NCI-H2107 (cell line): ENCODE measurements at regions not wholly inside any gene's neighbourhood (a gene's known extent, or its start where the extent isn't known, plus 50 kb on each side); places are given as distances from the start of the nearest gene placed in this dataset.

Experiments
- DNase-seq: peaks from one replicate; lab custom pipeline; 2025; lab: John Stamatoyannopoulos, UW

DNA sequence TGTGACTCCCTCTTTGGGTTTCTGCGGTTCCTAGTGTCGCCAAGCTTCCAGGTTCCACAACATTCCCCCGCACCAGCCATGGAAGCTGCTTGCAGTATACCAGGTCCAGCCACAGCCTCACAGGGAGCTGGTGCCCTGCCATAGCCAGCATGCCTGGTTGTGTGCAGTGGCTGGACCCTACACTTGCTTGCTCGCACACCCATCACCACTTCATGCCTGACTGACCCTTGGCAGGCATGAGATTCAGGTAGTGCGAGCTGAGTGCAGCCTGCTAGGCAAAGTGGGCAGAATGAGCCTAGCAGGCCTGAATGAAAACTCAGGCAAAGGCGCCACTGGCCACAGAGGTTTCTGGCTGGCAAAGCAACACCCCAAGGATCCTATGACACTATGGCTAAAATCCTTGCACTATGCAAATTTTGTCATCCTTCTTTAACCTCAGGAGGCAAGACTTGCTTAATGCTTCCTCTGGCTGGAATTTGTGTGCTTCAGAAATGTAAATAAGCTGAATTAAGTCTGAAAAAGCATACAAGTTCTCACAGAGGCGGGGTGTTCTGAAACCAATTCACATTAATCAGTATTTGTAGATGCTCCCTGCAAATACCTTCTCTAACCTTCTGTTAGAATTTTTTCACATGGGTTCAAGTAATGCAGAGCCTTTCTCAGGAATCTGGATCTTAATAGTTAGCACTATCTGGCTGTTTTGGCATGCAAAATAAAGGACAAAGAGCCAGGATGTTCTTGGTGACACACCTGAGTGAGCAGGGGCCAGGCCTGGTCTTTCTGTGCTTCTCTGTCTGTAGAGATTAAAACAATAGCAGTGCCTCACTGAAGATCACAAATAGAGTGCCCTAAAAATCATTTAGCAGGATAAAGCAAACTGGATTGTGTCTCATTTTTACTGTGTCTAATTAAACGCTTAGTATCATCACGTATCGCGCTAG is 256.9 kb downstream of the GPATCH2 start:
- DNase-seq: no peak

DNA sequence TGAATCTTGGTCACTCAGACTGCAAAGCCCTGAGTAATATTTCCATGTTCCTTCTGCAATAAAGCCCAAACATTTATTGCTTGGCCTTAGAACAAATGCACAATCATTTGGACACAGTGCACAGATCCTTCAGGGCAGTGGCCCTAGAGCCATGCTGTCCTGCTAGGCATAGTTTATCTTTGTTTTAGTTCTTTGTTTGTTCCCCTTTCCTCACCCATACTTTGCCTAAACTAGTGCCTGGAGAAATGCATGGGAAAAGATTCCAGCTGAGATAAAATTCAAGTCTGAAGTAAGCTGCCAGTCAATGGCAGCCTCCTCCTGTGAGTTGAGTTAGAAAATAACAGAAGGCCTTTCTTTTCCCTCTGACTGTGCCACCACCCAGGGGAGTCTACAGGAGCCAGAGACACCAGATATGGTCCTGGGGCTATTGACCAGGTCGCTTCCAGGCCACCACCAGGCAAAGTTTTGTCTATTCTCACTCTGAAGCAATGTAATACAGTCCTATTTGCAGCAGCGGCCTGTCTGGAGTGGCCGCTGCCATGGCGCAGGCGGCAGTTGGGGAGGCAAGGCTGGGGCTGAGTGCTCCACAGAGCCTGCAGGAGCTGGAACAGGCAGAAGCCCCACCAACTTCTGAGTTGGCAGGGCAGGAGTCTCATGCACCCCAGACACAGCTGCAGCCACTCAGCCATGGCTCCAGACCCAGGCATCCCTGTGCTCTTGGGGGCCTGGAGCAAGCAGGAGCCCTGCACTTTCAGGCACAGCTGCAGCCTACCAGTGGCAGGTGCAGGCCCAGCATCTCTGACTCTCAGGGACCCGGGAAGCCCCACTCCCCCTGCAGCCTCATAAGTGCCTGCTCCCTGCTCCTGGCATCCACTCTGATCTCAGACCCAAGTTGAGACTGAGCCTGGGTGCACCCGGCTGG is 258.6 kb downstream of the GPATCH2 start:
- no peak for DNase-seq

DNA sequence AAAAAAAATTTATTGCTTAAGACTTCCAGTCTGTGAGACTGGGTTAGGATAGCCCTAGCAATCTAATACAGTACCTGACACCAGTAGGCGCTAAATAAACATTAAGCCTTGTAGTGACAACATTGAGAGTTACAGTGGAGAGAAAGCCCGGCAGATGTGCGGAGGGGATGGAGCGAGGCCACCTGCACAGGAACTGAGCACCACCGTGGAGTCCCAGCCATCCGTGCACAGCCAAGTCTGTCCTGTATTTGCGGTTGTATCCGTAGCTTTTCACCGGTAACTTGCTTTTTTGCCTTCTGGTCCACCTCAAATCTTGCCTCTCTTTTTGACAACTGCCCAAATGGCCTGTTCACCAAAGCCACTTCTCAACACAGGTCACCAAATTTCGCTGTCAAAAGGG is 260.1 kb downstream of the GPATCH2 start:
- DNase-seq: no peak

DNA sequence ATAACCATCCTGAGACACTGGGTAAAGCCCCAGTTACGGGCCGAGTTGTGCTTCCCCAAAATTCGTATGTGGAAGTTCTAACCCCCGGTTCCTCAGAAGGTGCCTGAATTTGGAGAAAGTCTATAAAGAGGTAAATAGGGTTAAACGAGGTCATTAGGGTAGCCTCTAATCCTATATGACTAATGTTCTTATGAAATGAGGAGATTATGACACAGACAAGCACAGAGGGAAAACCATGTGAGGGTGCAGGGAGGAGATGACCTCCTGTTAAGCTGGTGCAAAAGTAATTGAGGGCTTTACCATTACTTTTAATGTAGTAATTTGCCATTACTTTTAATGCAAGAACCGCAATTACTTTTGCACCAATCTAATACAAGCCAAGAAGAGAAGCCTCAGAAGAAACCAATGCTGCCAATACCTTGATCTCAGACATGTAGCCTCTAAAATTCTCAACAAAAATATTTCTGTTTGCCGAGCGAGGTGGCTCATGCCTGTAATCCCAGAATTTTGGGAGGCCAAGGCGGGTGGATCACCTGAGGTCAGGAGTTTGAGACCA is 260.8 kb downstream of the GPATCH2 start:
- DNase-seq: no peak

DNA sequence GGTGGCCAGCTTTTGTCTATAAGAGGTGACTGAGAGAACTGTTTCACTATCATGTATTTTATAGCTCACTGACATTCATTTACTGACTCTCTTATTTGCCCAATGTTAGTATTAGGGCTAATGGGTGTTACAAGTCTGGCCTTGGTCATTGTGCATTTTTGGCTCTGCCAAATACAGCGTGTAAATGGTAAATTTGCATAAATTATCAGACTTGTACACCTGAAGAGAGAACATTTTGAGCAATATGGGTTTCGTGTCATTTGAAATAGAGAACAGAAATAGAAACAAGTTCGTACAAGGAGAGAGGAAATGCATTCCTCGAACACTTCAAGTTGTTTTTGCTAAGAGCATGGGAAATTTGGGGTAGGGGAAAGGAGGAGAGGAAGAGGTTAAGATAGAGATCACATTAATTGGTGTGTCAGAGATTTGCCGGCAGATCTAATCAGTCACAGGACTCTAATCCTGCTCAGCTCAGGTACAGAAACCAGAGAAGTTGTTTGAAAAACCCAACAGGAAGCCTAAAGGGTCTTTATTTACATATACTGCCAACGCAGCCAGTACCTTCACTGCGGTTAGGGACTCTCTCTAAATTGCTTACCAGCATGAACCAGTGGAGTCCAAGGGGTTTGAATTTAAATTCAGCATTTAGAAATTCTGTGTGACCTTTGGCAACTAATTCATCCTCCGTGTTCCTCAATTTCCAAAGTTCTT is 261.5 kb downstream of the GPATCH2 start:
- no peak for DNase-seq

DNA sequence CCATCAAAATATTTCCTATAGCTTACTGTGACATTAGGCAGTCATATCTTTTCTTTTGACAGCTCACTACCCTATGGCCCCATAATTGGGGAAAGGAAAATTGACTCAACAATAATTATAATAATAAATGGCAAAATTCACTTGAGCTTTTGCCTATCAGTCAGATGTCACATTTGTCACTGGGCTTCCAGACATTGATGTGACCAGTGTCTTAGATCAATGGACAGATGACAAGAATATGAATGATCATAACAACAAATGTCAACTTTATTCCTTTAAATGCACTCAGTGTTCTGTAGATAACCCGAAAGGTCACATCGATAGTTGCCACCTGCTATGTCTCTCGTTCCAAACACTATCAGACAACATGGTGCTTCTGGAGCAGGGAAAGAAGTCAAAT is 266.7 kb downstream of the GPATCH2 start:
- no peak for DNase-seq

DNA sequence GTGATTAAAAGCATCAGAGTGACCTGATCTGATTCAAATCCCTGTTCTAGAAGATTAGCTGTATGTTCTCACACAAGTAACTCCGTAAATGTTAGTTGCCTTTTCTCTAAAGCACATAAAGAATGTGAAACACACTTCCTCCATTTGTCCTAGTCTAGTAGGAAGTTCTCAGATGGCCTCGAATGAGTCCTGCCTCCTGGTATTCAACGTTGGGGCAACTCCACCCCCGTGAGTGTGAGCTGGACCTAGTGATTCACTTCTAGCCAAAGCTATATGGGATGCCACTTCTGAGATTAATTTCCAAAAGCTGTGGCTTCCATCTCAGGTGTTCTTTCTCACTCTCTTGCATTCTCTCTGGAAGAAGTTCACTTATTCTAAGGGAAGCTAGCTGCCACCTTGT is 267.6 kb downstream of the GPATCH2 start:
- DNase-seq: no peak

DNA sequence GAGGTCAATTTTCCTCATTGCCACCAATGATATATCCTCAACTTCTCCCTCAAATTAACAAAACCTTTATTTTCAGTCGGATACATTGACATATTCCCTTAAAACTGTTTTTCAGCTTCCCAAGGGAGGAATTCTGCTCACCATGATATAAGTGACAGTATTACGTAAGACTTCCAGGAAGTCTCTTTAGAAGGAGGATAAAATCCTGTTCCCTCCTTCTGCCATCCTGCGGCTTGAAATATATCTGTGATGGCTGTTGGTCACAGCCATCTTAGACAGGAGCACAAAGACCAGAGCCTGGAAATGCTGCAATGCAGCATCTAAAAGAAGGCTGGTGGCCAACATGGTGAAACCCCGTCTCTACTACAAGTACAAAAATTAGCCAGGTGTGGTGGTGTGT is 270.4 kb downstream of the GPATCH2 start:
- no peak for DNase-seq

DNA sequence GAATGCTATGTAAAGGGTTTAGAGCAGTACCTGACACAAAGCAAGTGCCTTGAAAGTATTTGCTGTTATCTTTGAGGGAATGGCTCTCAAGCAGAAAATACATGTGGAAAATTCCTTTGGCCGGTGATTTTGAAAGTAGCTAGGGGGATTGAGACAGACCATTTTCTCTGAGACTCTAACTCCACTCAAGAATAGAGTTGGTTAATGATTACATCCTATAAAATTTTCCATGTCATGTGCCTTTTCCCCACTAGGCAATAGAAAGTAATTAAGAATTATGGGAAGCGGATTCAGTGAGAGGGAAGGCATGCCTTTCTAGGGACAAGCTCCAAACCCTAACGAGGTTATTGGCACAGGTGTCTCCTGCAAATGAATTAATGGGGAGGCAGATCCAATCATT is 276.0 kb downstream of the GPATCH2 start:
- DNase-seq: no peak

DNA sequence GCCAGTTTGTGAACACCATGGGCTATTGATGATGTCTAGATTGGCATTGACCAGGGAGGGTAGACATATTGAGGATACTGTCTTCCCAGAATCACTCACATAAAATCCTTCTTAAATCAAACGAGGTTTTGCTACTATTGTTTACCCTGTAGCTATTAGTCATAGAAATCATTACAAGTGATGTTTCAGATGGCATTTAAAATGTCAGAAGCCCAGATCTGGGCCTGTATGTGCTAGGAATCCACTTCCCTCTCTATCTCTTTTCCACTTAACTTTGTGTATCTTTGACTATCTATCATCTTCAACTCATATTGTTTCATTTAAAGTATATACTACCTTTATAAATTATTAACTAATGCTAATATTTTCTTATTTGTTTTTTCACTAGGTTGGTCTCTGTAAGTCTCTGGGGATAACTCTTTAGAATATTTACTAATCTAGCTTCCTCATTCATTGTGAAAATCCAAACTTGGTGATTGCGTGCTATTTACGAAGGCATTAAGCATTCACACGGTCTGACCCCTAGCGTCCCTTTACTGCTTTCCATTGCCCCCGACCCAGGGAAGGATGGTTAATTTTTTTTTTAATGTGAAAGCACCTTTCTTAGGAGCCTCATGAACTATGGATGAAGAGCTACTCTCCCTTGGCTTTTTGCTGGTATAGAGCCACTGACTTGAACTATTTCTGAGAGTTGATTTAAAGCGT is 281.8 kb downstream of the GPATCH2 start:
- no peak for DNase-seq

DNA sequence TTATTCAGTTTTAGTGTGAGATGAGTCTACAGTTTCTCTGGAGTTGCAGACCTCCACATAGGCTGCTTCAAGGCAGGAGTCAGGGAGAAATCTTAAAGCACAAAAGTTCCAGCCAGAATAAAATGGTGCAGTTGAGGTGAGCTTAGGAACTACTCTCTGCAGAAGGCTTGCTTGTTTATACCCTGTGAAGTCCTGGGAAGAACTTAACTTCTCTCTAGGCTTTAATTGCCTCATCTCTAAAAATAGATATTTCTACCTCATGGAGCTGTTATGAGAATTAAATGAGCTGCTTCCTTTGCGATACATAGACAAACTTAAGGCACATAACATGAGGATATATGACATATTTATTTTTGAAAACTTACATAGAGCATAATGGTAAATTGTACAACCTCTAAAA is 286.2 kb downstream of the GPATCH2 start:
- no peak for DNase-seq

DNA sequence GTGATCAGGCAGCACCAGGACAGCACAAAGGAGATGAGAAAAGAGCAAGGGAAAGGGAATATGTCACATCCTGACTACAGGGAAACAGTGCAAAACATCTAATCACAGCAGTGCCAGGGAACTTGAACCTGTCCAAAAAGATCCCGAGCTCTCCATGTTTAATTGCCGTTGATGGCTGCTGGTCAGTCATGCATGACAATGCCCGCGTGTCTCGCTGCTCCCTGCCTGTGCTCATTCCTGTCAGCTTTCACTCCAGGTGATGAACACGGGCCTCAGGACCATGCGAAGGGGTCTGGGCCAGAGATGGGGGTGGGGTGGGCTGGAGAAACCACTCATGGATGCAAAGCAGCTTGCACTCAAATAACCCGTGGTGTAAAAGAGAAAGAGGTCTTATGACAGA is 287.0 kb downstream of the GPATCH2 start:
- DNase-seq: peak; percentile 39

DNA sequence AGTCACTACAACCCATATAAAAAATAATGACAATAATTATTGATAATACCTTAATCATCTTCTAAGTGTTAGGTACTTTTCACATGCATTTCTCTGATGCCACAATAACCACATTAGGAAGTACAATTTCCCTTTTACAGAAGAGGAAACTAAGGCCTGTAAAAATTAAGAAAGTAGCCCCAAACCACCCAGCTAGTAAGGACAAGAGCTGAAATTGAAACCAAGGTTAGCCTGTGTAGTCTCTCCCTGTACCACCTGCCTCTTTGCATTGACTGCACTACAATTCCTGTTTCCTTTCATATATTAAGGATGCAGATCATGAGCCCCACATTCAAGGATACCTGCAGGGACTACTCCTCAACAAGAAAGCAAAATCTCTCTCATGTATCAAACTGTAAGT is 288.8 kb downstream of the GPATCH2 start:
- no peak for DNase-seq

DNA sequence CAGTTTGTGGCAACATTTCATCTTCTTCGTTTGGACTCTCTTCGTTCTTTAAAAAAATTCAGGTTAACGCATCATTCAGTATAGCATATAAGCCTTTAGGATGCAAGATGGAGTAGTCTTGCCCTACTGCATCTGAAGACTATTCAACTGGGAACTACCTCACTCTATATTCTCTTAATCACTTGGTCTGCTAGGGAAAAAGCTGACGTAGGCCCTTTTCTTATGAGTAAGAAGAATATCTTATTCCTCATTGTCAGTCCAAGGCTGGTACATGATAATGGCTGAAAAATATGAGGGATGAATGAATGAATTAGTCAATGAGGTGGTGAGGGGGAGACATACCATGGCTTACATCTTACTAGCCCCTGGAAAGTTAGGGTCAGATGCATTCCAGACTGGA is 294.2 kb downstream of the GPATCH2 start:
- no peak for DNase-seq

DNA sequence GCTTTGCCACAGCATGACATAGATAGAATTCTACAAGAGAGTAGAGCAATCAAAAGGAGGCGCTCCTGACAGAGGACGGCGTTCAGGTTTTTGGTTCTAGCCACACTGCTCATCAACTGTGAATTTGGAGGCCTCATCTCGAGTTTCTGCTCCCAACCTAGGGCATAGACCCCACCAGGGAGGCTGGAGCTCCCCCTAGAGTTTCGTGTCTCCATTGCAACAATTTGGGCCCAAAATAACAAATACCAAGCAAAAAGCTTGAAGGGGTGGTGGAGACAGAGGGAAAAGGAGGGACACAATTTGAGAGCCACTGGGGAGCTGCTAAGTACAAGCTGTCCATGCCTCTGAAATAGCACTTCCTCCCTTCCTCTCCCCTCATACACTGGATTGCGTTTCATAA is 297.0 kb downstream of the GPATCH2 start:
- DNase-seq: peak; percentile 38

DNA sequence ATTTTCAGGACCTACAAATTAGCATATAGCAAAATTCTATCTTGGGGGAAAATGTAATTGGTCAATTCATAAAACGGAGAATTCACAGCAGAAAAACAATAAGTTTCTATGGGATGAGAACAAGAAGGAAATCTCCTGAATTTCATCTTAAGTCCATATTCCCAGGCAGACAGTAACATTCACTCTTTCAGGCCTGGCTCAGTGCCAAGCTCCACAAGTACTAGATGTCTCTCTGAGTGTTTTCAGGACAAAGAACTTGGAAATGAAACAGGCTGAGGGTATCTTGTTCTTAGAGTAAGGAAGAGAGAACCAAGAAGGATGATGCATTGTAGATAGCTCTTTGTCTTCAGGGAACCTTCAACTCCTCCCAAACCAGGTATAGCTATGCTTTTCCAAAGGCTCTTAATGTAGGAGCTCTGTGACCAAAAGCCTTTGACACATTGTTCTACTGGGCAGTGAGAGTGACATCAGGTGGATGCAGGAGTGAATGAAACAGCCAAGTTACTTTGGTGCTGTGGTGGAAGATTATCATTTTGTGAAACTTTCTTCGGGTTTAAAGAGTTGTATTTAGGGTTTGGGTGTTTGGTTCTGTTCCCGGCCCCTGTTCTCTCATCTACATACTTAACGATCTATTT is 298.3 kb downstream of the GPATCH2 start:
- DNase-seq: no peak

DNA sequence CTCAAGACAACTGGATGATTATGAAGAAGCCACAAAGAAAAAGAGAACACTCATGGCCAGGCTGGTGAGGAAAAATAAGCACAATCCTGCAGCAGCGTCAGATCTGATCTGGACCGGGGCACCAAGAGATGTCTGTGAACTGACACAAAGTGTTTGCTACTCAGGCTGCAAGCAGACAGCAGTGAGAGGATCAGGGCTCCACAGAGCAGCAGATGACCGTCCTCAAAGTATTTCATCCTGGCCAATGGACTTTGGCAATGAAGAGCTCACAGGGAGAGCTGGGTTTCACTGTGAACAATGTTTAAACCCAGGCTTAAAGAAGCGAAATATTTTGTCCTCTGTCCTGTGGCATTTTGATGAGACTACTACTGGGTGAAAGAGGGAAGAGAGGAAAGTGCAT is 299.2 kb downstream of the GPATCH2 start:
- no peak for DNase-seq

DNA sequence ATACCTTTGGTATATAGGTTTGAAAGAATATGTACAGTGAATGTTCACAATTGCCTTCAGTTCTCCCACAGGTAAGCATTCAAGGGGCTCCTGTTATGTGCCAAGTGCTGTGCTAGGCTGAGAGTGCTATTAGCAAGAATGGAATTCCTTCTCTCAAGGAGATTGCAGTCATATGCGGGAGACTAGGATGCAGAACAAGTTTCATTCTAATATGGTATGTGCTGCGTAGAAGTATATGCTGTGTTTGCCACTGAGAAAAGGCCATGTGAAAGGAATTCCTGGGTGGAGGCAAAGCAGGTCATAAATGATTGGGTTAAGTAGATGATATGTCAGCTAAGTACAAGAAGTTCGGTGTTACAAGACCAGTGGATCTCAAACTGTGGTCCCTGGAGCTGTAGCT is 303.0 kb downstream of the GPATCH2 start:
- no peak for DNase-seq

DNA sequence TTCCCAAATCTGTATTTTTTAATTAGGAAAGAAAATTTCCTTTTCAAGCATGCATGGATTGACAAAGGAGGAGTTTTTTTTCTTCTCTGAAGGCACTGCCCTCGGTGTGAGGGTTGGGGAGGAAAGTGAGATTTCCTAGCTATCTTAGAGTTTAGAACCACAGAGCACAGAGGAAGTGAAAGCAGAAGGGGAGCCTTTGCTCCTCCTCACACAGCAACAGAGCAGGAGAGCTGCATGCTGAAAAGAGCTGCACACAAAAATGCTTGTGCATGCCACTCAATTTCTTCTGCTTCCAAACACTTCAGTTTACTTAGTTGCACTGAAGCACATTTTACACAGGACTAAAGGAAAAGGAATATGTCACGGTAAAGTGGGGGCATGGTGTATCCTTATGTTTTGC is 308.1 kb downstream of the GPATCH2 start:
- DNase-seq: no peak

DNA sequence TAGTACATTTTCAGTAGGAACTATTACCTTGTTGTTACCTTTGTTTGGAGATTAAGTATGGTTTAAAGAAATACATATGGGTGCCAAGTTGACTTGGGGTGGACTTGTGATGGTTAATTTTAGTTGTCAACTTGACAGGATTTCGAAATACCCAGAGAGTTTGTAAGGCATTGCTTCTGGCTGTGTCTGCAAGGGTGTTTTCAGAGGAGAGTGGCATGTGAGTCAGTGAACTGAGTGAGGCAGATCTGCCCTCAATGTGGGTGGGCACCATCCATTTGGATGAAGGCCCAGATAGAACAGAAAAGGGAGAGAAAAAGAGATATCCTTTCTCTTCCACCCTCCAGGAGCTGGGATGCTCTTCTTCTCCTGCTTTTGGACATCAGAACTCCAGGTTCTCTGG is 315.5 kb downstream of the GPATCH2 start:
- DNase-seq: no peak

DNA sequence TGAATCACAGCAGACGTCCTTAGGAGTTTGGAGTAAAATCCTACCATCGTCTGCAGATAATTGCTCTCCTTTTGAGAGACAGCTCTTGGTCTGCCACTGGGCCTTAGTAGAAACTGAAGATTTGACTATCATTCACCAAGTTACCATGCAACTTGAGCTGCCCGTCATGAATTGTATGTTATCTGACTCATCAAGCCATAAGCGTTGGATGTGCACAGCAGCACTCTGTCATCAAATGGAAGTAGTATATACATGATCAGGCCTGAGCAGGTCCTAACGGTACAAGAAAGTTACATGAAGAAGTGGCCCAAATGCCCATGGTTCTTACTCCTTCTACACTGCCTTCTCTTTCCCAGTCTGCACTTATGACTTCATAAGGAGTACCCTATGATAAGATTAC is 317.8 kb downstream of the GPATCH2 start:
- DNase-seq: no peak
